ENCODE measurements at regions not wholly inside any gene's neighbourhood (a gene's known extent, or its start where the extent isn't known, plus 50 kb on each side); places are given as distances from the start of the nearest gene placed in this dataset.

GRCh38 chr1:220454155-220454777 is 73.7 kb upstream of the MARK1 start (continued):
- no peak for TF ChIP-seq SP4 (IDR thresholded peaks at IDR 0.05; ENCODE audit: low read length)
- TF ChIP-seq TAF7 (optimal IDR thresholded peaks at IDR 0.05; ENCODE audit: borderline replicate concordance, low read depth, low read length) = no peak

Data from H1 (cell line).